Vagina (tissue), 2 donors: ENCODE measurements at regions not wholly inside any gene's neighbourhood (a gene's known extent, or its start where the extent isn't known, plus 50 kb on each side); places are given as distances from the start of the nearest gene placed in this dataset.

Experiments
- POLR2AphosphoS5 ChIP-seq, 2 donors: sonication (generic); formaldehyde crosslinking; IDR thresholded peaks; one replicate each; pipeline ENCODE4 v1.9.0; 2017; ENCODE audit warnings: antibody characterized with exemption in 2 of 2, mild to moderate bottlenecking in 2 of 2, low read depth in 1 of 2; ENCODE audit not compliant: insufficient read depth in 1 of 2
- TF ChIP-seq, protein P1 (sequence below), 3 experiments: fragments of 450-650 bp in 2 of 3; fragments of 200-600 bp in 1 of 3; sonication (generic) in 1 of 3; IDR thresholded peaks; one replicate each; pipeline ENCODE4 v1.5.1; 2017 to 2019; ENCODE audit warnings: antibody characterized with exemption in 3 of 3, mild to moderate bottlenecking in 2 of 3, moderate library complexity in 2 of 3

DNA sequence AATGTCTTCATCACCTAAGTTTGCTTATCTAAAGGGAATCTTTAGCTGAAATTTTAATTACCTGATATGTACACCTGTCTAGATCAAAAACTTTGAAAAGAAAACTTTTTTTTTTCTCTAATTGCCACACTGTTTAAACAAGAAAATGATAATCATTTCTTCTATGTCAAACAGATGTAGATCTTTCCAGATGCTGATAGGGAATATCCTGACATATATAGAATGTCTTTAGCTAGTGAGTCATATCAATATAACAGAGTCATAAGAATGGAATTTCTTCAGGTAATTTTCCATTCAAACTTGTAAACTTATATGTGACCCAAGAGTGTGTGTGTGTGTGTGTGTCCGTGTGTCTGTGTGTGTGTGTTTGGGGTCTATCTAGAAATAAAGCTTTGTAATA is 271.9 kb downstream of the GPM6A start:
- TF ChIP-seq POLR2AphosphoS5 (IDR thresholded peaks at IDR 0.05; ENCODE audit: insufficient read depth in 1 of 2, low read depth in 1 of 2), result no peak
- TF ChIP-seq, protein P1, sequence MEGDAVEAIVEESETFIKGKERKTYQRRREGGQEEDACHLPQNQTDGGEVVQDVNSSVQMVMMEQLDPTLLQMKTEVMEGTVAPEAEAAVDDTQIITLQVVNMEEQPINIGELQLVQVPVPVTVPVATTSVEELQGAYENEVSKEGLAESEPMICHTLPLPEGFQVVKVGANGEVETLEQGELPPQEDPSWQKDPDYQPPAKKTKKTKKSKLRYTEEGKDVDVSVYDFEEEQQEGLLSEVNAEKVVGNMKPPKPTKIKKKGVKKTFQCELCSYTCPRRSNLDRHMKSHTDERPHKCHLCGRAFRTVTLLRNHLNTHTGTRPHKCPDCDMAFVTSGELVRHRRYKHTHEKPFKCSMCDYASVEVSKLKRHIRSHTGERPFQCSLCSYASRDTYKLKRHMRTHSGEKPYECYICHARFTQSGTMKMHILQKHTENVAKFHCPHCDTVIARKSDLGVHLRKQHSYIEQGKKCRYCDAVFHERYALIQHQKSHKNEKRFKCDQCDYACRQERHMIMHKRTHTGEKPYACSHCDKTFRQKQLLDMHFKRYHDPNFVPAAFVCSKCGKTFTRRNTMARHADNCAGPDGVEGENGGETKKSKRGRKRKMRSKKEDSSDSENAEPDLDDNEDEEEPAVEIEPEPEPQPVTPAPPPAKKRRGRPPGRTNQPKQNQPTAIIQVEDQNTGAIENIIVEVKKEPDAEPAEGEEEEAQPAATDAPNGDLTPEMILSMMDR (IDR thresholded peaks at IDR 0.05), result no peak
